Endothelial cell of umbilical vein (primary cell): ENCODE measurements at regions not wholly inside any gene's neighbourhood (a gene's known extent, or its start where the extent isn't known, plus 50 kb on each side); places are given as distances from the start of the nearest gene placed in this dataset.

Experiments used
- BruUV-seq: library from RNA; stranded (reverse); fragments of 400-500 nt; replicated peaks from 2 replicates; lab custom pipeline; 2021; lab: Mats Ljungman, UMichigan
- CTCF ChIA-PET: fragments of 300-600, 350-600 bp; sonication (Branson Sonifier 250); formaldehyde crosslinking; loops from one replicate; lab custom pipeline; 2021; ENCODE audit warnings: antibody characterized with exemption, inconsistent platforms; lab: Charles Lee
- POLR2A ChIA-PET: fragments of 300-600, 350-600 bp; sonication (Branson Sonifier 250); formaldehyde crosslinking; loops from one replicate; lab custom pipeline; 2021; ENCODE audit warnings: antibody characterized with exemption, inconsistent platforms; lab: Charles Lee
- DNase-seq: peaks from one replicate; pipeline ENCODE4 v3.0.0-alpha.2; 2011; ENCODE audit warnings: low read depth, low spot score
- FAIRE-seq: peaks from 2 replicates; lab custom pipeline; 2011; peaks lifted over from hg19 to GRCh38; lab: Jason Lieb, UNC
- H2AFZ ChIP-seq: 2 replicates; pipeline ENCODE4 v1.6.0; 2012; ENCODE audit warnings: low read depth, low read length, control low read depth, inconsistent platforms
- H3K27ac ChIP-seq: 2 replicates; pipeline ENCODE4 v1.5.1; 2011; ENCODE audit warnings: low read depth, mild to moderate bottlenecking, control low read depth, low read length, moderate library complexity; ENCODE audit not compliant: insufficient read depth
- H3K27me3 ChIP-seq, 2 experiments: 2 replicates each; pipeline versions ENCODE4 v1.6.0 to v1.6.1; 2011; ENCODE audit warnings: low read length in 2 of 2, mixed read lengths in 1 of 2; ENCODE audit not compliant: control insufficient read depth in 2 of 2, insufficient read depth in 2 of 2
- H3K36me3 ChIP-seq, 2 experiments: 2 replicates in 1 of 2; 3 replicates in 1 of 2; pipeline ENCODE4 v1.5.1; 2011; ENCODE audit warnings: low read length in 2 of 2, mild to moderate bottlenecking in 1 of 2, moderate library complexity in 1 of 2; ENCODE audit not compliant: control insufficient read depth in 2 of 2, insufficient read depth in 2 of 2; ENCODE audit errors: extremely low read depth in 1 of 2
- H3K4me1 ChIP-seq: 3 replicates; pipeline ENCODE4 v1.5.1; 2011; ENCODE audit warnings: mild to moderate bottlenecking, low read length; ENCODE audit not compliant: control insufficient read depth, insufficient read depth; ENCODE audit errors: extremely low read depth
- H3K4me2 ChIP-seq: 2 replicates; pipeline ENCODE4 v1.6.1; 2011; ENCODE audit warnings: low read length, control low read depth, mixed read lengths; ENCODE audit not compliant: insufficient read depth
- H3K4me3 ChIP-seq, 3 experiments: fragments of 200-600 bp in 1 of 3; sonication (generic), shearing (Covaris generic) in 1 of 3; replicated peaks in 1 of 3; 2 replicates each; pipeline ENCODE4 v1.5.1; 2011 to 2016; ENCODE audit warnings: control low read depth in 3 of 3, low read length in 3 of 3, mild to moderate bottlenecking in 2 of 3, inconsistent platforms in 1 of 3, low read depth in 1 of 3, moderate library complexity in 1 of 3; ENCODE audit not compliant: insufficient read depth in 1 of 3
- H3K79me2 ChIP-seq: 2 replicates; pipeline ENCODE4 v1.6.0; 2012; ENCODE audit warnings: low read length, inconsistent platforms; ENCODE audit not compliant: control insufficient read depth, insufficient read depth
- H3K9ac ChIP-seq: replicated peaks from 2 replicates; pipeline ENCODE3; 2011; ENCODE audit warnings: low read length, control low read depth; ENCODE audit not compliant: insufficient read depth; ENCODE audit errors: extremely low read depth
- H3K9me1 ChIP-seq: replicated peaks from 3 replicates; pipeline ENCODE4 v1.6.0; 2011; ENCODE audit warnings: mild to moderate bottlenecking, low read length; ENCODE audit not compliant: control insufficient read depth, insufficient read depth; ENCODE audit errors: extremely low read depth
- H3K9me3 ChIP-seq: replicated peaks from 2 replicates; pipeline ENCODE4 v1.5.1; 2012; ENCODE audit warnings: low read length, inconsistent platforms; ENCODE audit not compliant: control insufficient read depth, insufficient read depth
- H4K20me1 ChIP-seq: replicated peaks from 2 replicates; pipeline ENCODE3; 2011; ENCODE audit warnings: mild to moderate bottlenecking, low read length; ENCODE audit not compliant: control insufficient read depth, insufficient read depth; ENCODE audit errors: extremely low read depth
- CTCF ChIP-seq, 2 donors: IDR thresholded peaks; 1 replicate in 1 of 2; 2 replicates in 1 of 2; pipeline ENCODE4 v1.5.1; 2011; ENCODE audit warnings: low read length in 2 of 2, mild to moderate bottlenecking in 2 of 2, moderate library complexity in 2 of 2, control low read depth in 1 of 2, inconsistent platforms in 1 of 2, low read depth in 1 of 2; ENCODE audit not compliant: insufficient read depth in 1 of 2; ENCODE audit errors: extremely low read depth in 1 of 2
- FOS ChIP-seq: IDR thresholded peaks from 2 replicates; pipeline ENCODE4 v1.6.1; 2011; ENCODE audit warnings: mild to moderate bottlenecking, low read length, moderate library complexity, borderline replicate concordance; ENCODE audit not compliant: insufficient read depth
- POLR2AphosphoS5 ChIP-seq: IDR thresholded peaks from 2 replicates; pipeline ENCODE4 v1.6.1; 2012; ENCODE audit warnings: low read depth, mild to moderate bottlenecking, control low read depth, low read length, moderate library complexity; ENCODE audit not compliant: insufficient read depth
- dilution Hi-C: fragments of 300-500 bp; cut with MboI; formaldehyde crosslinking; loops from one replicate; pipeline ENCODE4 v1.15.0; 2019; ENCODE audit warnings: low sequenced_read_pairs; ENCODE audit not compliant: extremely low pct_ligation_motif_present
- intact Hi-C: fragments of 100-400 bp; cut with micrococcal nuclease; formaldehyde crosslinking; loops from one replicate; pipeline ENCODE4 v1.10.0; 2022

GRCh38 chr11:104256525-104256924, 92.6 kb upstream of the PDGFD start:
- H3K27me3 ChIP-seq = no peaks in the 10 kb centered on the region
- BruUV-seq = no TSS peak
- no peaks in the 10 kb centered on the region for H4K20me1 ChIP-seq
- ChIA-PET CTCF (interaction anchor here (0.8 to 1.5 kb wide), 6 partner anchors 12 to 1607 kb away, joined by 3 to 21 read pairs (median 4); no protein-coding TSS in a partner anchor), POLR2A (no interaction called here)
- no peaks in the 10 kb centered on the region for H3K36me3 ChIP-seq
- no peak overlapping the region for H3K4me3 ChIP-seq
- H3K4me2 ChIP-seq = no peak overlapping the region
- DNase-seq (no peak), FAIRE-seq (no peak)
- intact Hi-C loops (loop anchor here (10.0 kb wide), 1 partner anchor 462 kb away; no protein-coding TSS in a partner anchor), dilution Hi-C loops (no loop called here)
- no peaks in the 10 kb centered on the region for H3K79me2 ChIP-seq
- H3K27ac ChIP-seq = no peak overlapping the region
- H2AFZ ChIP-seq = no peak overlapping the region
- no peaks in the 10 kb centered on the region for H3K9me1 ChIP-seq
- TF ChIP-seq POLR2AphosphoS5 = no peak
- H3K4me1 ChIP-seq = no peaks in the 10 kb centered on the region
- H3K9me3 ChIP-seq = no peaks in the 10 kb centered on the region
- H3K9ac ChIP-seq = no peak overlapping the region

GRCh38 chr11:104254347-104254746, 90.4 kb upstream of the PDGFD start:
- peak; percentile 58 for FAIRE-seq
- Histone ChIP-seq H3K36me3 (no peaks in the 10 kb centered on the region), H3K27ac (no peak overlapping the region), H3K9me3 (no peaks in the 10 kb centered on the region), H3K27me3 (no peaks in the 10 kb centered on the region), H3K4me1 (no peaks in the 10 kb centered on the region), H4K20me1 (no peaks in the 10 kb centered on the region), H3K9me1 (no peaks in the 10 kb centered on the region), H3K4me3 (no peak overlapping the region), H2AFZ (peak overlapping the region; percentile 21), H3K9ac (no peak overlapping the region), H3K79me2 (no peaks in the 10 kb centered on the region), H3K4me2 (no peak overlapping the region)
- TF ChIP-seq FOS = no peak
- peak; percentile 52 to 62 for TF ChIP-seq CTCF (IDR thresholded peaks at IDR 0.05; ENCODE audit: extremely low read depth in 1 of 2, insufficient read depth in 1 of 2, low read depth in 1 of 2, low read length in 2 of 2)
- CTCF ChIA-PET = interaction anchor here (0.6 to 2.9 kb wide), 16 partner anchors 9 to 1740 kb away, joined by 3 to 28 read pairs (median 3); partner anchors contain the start of gene PDGFD
- POLR2A ChIA-PET = no interaction called here
- BruUV-seq = no TSS peak
- dilution Hi-C loops (no loop called here), intact Hi-C loops (loop anchor here (2.0 to 10.0 kb wide), 3 partner anchors 460 to 1608 kb away; no protein-coding TSS in a partner anchor)
- DNase-seq = peak; percentile 23
